ENCODE measurements at regions not wholly inside any gene's neighbourhood (a gene's known extent, or its start where the extent isn't known, plus 50 kb on each side); places are given as distances from the start of the nearest gene placed in this dataset.
"Not testable (repeated sequence)": the region's sequence is repeated elsewhere in the genome, so short reads cannot be mapped to it uniquely, and the experiment has no call there.

- DNase-seq = no peak
Measured at GRCh38 chr6:134778431-134778830, 171.5 kb downstream of the ALDH8A1 start.

- DNase-seq = no peak
Measured at GRCh38 chr6:134774201-134774638, 175.7 kb downstream of the ALDH8A1 start.

GRCh38 chr6:134772671-134773360, 177.1 kb downstream of the ALDH8A1 start:
- no peak for DNase-seq

- DNase-seq = no peak
Measured at GRCh38 chr6:134768931-134769330, 181.0 kb downstream of the ALDH8A1 start.

GRCh38 chr6:134766497-134766896, 183.4 kb downstream of the ALDH8A1 start:
- no peak for DNase-seq

GRCh38 chr6:134764741-134765140, 185.2 kb downstream of the ALDH8A1 start:
- DNase-seq = no peak

- not testable (repeated sequence) for DNase-seq
Measured at GRCh38 chr6:134763575-134763974, 186.3 kb downstream of the ALDH8A1 start.

GRCh38 chr6:134758621-134759020, 191.3 kb downstream of the ALDH8A1 start:
- no peak for DNase-seq

- DNase-seq = no peak
Measured at GRCh38 chr6:134757911-134758361, 192.0 kb downstream of the ALDH8A1 start.

GRCh38 chr6:134756374-134757025, 193.4 kb downstream of the ALDH8A1 start:
- DNase-seq = no peak

- DNase-seq = no peak
Measured at GRCh38 chr6:134754013-134754690, 195.7 kb downstream of the ALDH8A1 start.

GRCh38 chr6:134753001-134753400, 196.9 kb downstream of the ALDH8A1 start:
- DNase-seq = no peak

- DNase-seq = no peak
Measured at GRCh38 chr6:134752445-134752844, 197.5 kb downstream of the ALDH8A1 start.

GRCh38 chr6:134750669-134751068, 199.2 kb downstream of the ALDH8A1 start:
- DNase-seq = no peak

- DNase-seq = no peak
Measured at GRCh38 chr6:134748484-134748883, 201.4 kb downstream of the ALDH8A1 start.

- not testable (repeated sequence) for DNase-seq
Measured at GRCh38 chr6:134747197-134747596, 202.7 kb downstream of the ALDH8A1 start.

GRCh38 chr6:134746140-134746539, 203.8 kb downstream of the ALDH8A1 start:
- no peak for DNase-seq

GRCh38 chr6:134745192-134745591, 204.7 kb downstream of the ALDH8A1 start:
- not testable (repeated sequence) for DNase-seq

GRCh38 chr6:134744301-134744700, 205.6 kb downstream of the ALDH8A1 start:
- no peak for DNase-seq

- DNase-seq = no peak
Measured at GRCh38 chr6:134741200-134741536, 208.7 kb downstream of the ALDH8A1 start.

GRCh38 chr6:134740473-134741199, 209.3 kb downstream of the ALDH8A1 start:
- no peak for DNase-seq

- DNase-seq = no peak
Measured at GRCh38 chr6:134740027-134740373, 209.9 kb downstream of the ALDH8A1 start.

- no peak for DNase-seq
Measured at GRCh38 chr6:134739299-134740026, 210.4 kb downstream of the ALDH8A1 start.
